ENCODE measurements at regions not wholly inside any gene's neighbourhood (a gene's known extent, or its start where the extent isn't known, plus 50 kb on each side); places are given as distances from the start of the nearest gene placed in this dataset.

- TF ChIP-seq, protein P1, sequence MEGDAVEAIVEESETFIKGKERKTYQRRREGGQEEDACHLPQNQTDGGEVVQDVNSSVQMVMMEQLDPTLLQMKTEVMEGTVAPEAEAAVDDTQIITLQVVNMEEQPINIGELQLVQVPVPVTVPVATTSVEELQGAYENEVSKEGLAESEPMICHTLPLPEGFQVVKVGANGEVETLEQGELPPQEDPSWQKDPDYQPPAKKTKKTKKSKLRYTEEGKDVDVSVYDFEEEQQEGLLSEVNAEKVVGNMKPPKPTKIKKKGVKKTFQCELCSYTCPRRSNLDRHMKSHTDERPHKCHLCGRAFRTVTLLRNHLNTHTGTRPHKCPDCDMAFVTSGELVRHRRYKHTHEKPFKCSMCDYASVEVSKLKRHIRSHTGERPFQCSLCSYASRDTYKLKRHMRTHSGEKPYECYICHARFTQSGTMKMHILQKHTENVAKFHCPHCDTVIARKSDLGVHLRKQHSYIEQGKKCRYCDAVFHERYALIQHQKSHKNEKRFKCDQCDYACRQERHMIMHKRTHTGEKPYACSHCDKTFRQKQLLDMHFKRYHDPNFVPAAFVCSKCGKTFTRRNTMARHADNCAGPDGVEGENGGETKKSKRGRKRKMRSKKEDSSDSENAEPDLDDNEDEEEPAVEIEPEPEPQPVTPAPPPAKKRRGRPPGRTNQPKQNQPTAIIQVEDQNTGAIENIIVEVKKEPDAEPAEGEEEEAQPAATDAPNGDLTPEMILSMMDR (conservative IDR thresholded peaks at IDR 0.05; ENCODE audit: low read length): no peak
- no peak for TF ChIP-seq EZH2phosphoT487 (IDR thresholded peaks at IDR 0.05; ENCODE audit: borderline replicate concordance)
Observed at GRCh38 chr1:106613861-106614260, 442.6 kb upstream of the PRMT6 start.
